HepG2 (cell line): ENCODE measurements at regions not wholly inside any gene's neighbourhood (a gene's known extent, or its start where the extent isn't known, plus 50 kb on each side); places are given as distances from the start of the nearest gene placed in this dataset.

Source experiments
- ATAC-seq: fragments of 200-7000 bp; cut with Tn5 transposase; 3 replicates; pipeline ENCODE4 v1.9.1; 2020; ENCODE audit warnings: mild to moderate bottlenecking, moderate library complexity
- BruUV-seq: library from RNA; stranded (reverse); fragments of 400-500 nt; replicated peaks from 2 replicates; lab custom pipeline; 2021; lab: Mats Ljungman, UMichigan
- CTCF ChIA-PET: fragments of 300-600 bp; formaldehyde crosslinking; extraction: SDS; loops from one replicate; lab custom pipeline; 2021; ENCODE audit warnings: low total read pairs, inconsistent platforms, low intra/inter-chr PET ratio; lab: Yijun Ruan, JAX
- POLR2A ChIA-PET: fragments of 350-600 bp; sonication (Branson Sonifier 250); formaldehyde crosslinking; loops from one replicate; lab custom pipeline; 2020; ENCODE audit warnings: antibody characterized with exemption, inconsistent platforms; lab: Yijun Ruan, JAX
- DNase-seq: peaks from one replicate; pipeline ENCODE4 v3.0.0-alpha.2; 2015; ENCODE audit warnings: low spot score
- FAIRE-seq: peaks from 3 replicates; lab custom pipeline; 2011; peaks lifted over from hg19 to GRCh38; lab: Jason Lieb, UNC
- H2AFZ ChIP-seq: one replicate; pipeline ENCODE4 v1.6.1; 2011; ENCODE audit warnings: low read length, inconsistent platforms
- H3K27ac ChIP-seq: fragments of 300-600 bp; 3 replicates; pipeline ENCODE4 v1.8.0; 2011; ENCODE audit warnings: mixed run types, mild to moderate bottlenecking, mixed read lengths, low read length, inconsistent platforms; ENCODE audit not compliant: insufficient read depth; ENCODE audit errors: extremely low read length
- H3K27me3 ChIP-seq, 2 experiments: fragments of 200-600 bp in 1 of 2; 2 replicates in 1 of 2; 3 replicates in 1 of 2; pipeline versions ENCODE4 v1.6.0 to v1.8.0; 2011; ENCODE audit warnings: low read length in 2 of 2, mild to moderate bottlenecking in 2 of 2, moderate library complexity in 2 of 2, inconsistent platforms in 1 of 2; ENCODE audit not compliant: insufficient read depth in 2 of 2, control insufficient read depth in 1 of 2
- H3K36me3 ChIP-seq, 2 experiments: fragments of 200-600 bp in 1 of 2; replicated peaks in 1 of 2; 2 replicates in 1 of 2; 3 replicates in 1 of 2; pipeline versions ENCODE4 v1.5.1 to v1.8.0; 2011; ENCODE audit warnings: low read length in 2 of 2, inconsistent platforms in 1 of 2; ENCODE audit not compliant: insufficient read depth in 2 of 2, control insufficient read depth in 1 of 2
- H3K4me1 ChIP-seq: 2 replicates; pipeline ENCODE4 v1.5.1; 2012; ENCODE audit warnings: low read length, inconsistent platforms; ENCODE audit not compliant: insufficient read depth
- H3K4me2 ChIP-seq: 2 replicates; pipeline ENCODE4 v1.6.0; 2011; ENCODE audit warnings: low read depth, low read length, inconsistent platforms
- H3K4me3 ChIP-seq, 3 experiments: fragments of 200-600 bp in 1 of 3; sonication (generic), shearing (Covaris generic) in 1 of 3; replicated peaks in 1 of 3; 2 replicates each; pipeline ENCODE4 v1.5.1; 2011 to 2016; ENCODE audit warnings: low read length in 3 of 3, inconsistent platforms in 2 of 3, low read depth in 2 of 3, mild to moderate bottlenecking in 2 of 3, control low read depth in 1 of 3, mixed read lengths in 1 of 3; ENCODE audit not compliant: insufficient read depth in 1 of 3
- H3K79me2 ChIP-seq: one replicate; pipeline ENCODE4 v1.6.1; 2011; ENCODE audit warnings: low read length, inconsistent platforms; ENCODE audit not compliant: insufficient read depth
- H3K9ac ChIP-seq: 2 replicates; pipeline ENCODE4 v1.6.0; 2011; ENCODE audit warnings: mild to moderate bottlenecking, low read depth, low read length, inconsistent platforms; ENCODE audit not compliant: insufficient read depth
- H3K9me3 ChIP-seq: 2 replicates; pipeline ENCODE4 v1.5.1; 2012; ENCODE audit warnings: mild to moderate bottlenecking, low read length
- H4K20me1 ChIP-seq: 2 replicates; pipeline ENCODE4 v1.6.0; 2011; ENCODE audit warnings: inconsistent platforms, mild to moderate bottlenecking, low read length, moderate library complexity; ENCODE audit not compliant: insufficient read depth
- CHCHD3 ChIP-seq: sonication (generic); formaldehyde crosslinking; IDR thresholded peaks from 2 replicates; pipeline ENCODE4 v1.8.0; 2022; ENCODE audit warnings: mild to moderate bottlenecking, missing genetic modification reagents, moderate library complexity
- FOXK2 ChIP-seq: fragments of 450-650 bp; IDR thresholded peaks from 2 replicates; pipeline ENCODE4 v1.6.1; 2016
- HMG20B ChIP-seq: conservative IDR thresholded peaks from 2 replicates; pipeline ENCODE4 v1.6.1; 2016; ENCODE audit warnings: missing genetic modification reagents, missing compliant biosample characterization
- KLF9 ChIP-seq: IDR thresholded peaks from 2 replicates; pipeline ENCODE4 v1.6.1; 2016; ENCODE audit warnings: low read depth
- KMT2A ChIP-seq: sonication (generic); formaldehyde crosslinking; IDR thresholded peaks from 2 replicates; pipeline ENCODE4 v1.4.0; 2020; ENCODE audit warnings: missing genetic modification reagents
- PRDM15 ChIP-seq: sonication (generic); formaldehyde crosslinking; IDR thresholded peaks from 2 replicates; pipeline ENCODE4 v1.4.0; 2020; ENCODE audit warnings: missing genetic modification reagents
- SMAD1 ChIP-seq: sonication (generic); formaldehyde crosslinking; IDR thresholded peaks from 2 replicates; pipeline ENCODE4 v1.4.0; 2020; ENCODE audit warnings: missing genetic modification reagents, low read depth, mild to moderate bottlenecking, borderline replicate concordance
- TCF12 ChIP-seq, 2 experiments: fragments of 450-650 bp in 1 of 2; sonication (generic) in 1 of 2; formaldehyde crosslinking in 1 of 2; IDR thresholded peaks; 2 replicates each; pipeline versions ENCODE4 v1.6.1 to v1.8.0; 2017 to 2022; ENCODE audit warnings: antibody characterized with exemption in 1 of 2, mild to moderate bottlenecking in 1 of 2, missing genetic modification reagents in 1 of 2, moderate library complexity in 1 of 2
- TGIF2 ChIP-seq: IDR thresholded peaks from 2 replicates; pipeline ENCODE4 v1.6.1; 2016; ENCODE audit warnings: control low read depth, missing compliant biosample characterization
- ZNF230 ChIP-seq: sonication (generic); formaldehyde crosslinking; IDR thresholded peaks from 2 replicates; pipeline ENCODE4 v1.4.0; 2020; ENCODE audit warnings: mild to moderate bottlenecking, missing genetic modification reagents
- ZNF614 ChIP-seq: IDR thresholded peaks from 2 replicates; pipeline ENCODE4 v1.6.1; 2018; ENCODE audit warnings: missing biosample characterization, missing genetic modification reagents, inconsistent platforms, borderline replicate concordance
- ZNF615 ChIP-seq: sonication (generic); formaldehyde crosslinking; IDR thresholded peaks from 2 replicates; pipeline ENCODE4 v1.5.0; 2020; ENCODE audit warnings: mild to moderate bottlenecking, missing genetic modification reagents, borderline replicate concordance
- ZNF768 ChIP-seq: sonication (generic); formaldehyde crosslinking; IDR thresholded peaks from 2 replicates; pipeline ENCODE4 v1.4.0; 2020; ENCODE audit warnings: missing genetic modification reagents
- ZNF891 ChIP-seq: sonication (generic); formaldehyde crosslinking; IDR thresholded peaks from 2 replicates; pipeline ENCODE4 v1.5.0; 2020; ENCODE audit warnings: mild to moderate bottlenecking, missing genetic modification reagents
- WGBS: methylation state at CpG from one replicate; pipeline ENCODE4 v1.1.6; 2017; ENCODE audit warnings: low lambda C conversion rate; 5-methylcytosine and 5-hydroxymethylcytosine counted together
- in situ Hi-C: cut with HindIII; loops from 2 replicates; pipeline ENCODE4 v1.10.0; 2017; ENCODE audit warnings: low pct_unique_long_range_greater_than_20kb; ENCODE audit not compliant: extremely low pct_ligation_motif_present
- intact Hi-C: fragments of 100-400 bp; cut with micrococcal nuclease; formaldehyde crosslinking; loops from one replicate; pipeline ENCODE4 v1.10.0; 2022; ENCODE audit not compliant: unreplicated experiment
- TF ChIP-seq, protein P1 (sequence below): sonication (generic); formaldehyde crosslinking; conservative IDR thresholded peaks from 2 replicates; pipeline ENCODE4 v1.8.0; 2022; ENCODE audit warnings: low read depth, missing genetic modification reagents

- H3K36me3 ChIP-seq: no peaks in the 10 kb centered on the region
- no peak overlapping the region for H2AFZ ChIP-seq
- H3K27ac ChIP-seq: no peak overlapping the region
- H3K4me1 ChIP-seq: no peaks in the 10 kb centered on the region
- ATAC-seq (no peak), FAIRE-seq (no peak), DNase-seq (no peak)
- CTCF ChIA-PET: no interaction called here
- in situ Hi-C loops: no loop called here
- POLR2A ChIA-PET: no interaction called here
- no TSS peak for BruUV-seq
- H3K79me2 ChIP-seq: no peaks in the 10 kb centered on the region
- H3K27me3 ChIP-seq: no peaks in the 10 kb centered on the region
- H3K4me3 ChIP-seq: no peak overlapping the region
- no peak overlapping the region for H3K4me2 ChIP-seq
- 33% methylated on average over 3 of the region's 3 CpGs for WGBS
- H3K9me3 ChIP-seq: peaks cover 7% of the 10 kb centered on the region; the same call in 1 of the 2 replicates
- H3K9ac ChIP-seq: no peak overlapping the region
- no peak for TF ChIP-seq TGIF2
- TF ChIP-seq ZNF768 (CRISPR knock-in tag): no peak
- TF ChIP-seq HMG20B: no peak
- TF ChIP-seq ZNF230 (CRISPR knock-in tag): no peak
- TF ChIP-seq KLF9 (CRISPR knock-in tag): no peak
- no peak for TF ChIP-seq ZNF614
- TF ChIP-seq FOXK2: no peak
- no peak for TF ChIP-seq SMAD1
- TF ChIP-seq ZNF615 (CRISPR knock-in tag): no peak
- no peak for TF ChIP-seq PRDM15 (CRISPR knock-in tag)
- no peak for TF ChIP-seq KMT2A (CRISPR knock-in tag)
- TF ChIP-seq TCF12 (IDR thresholded peaks at IDR 0.05): no peak
- TF ChIP-seq TCF12 (CRISPR knock-in tag; IDR thresholded peaks at IDR 0.05): no peak
- TF ChIP-seq, protein P1, sequence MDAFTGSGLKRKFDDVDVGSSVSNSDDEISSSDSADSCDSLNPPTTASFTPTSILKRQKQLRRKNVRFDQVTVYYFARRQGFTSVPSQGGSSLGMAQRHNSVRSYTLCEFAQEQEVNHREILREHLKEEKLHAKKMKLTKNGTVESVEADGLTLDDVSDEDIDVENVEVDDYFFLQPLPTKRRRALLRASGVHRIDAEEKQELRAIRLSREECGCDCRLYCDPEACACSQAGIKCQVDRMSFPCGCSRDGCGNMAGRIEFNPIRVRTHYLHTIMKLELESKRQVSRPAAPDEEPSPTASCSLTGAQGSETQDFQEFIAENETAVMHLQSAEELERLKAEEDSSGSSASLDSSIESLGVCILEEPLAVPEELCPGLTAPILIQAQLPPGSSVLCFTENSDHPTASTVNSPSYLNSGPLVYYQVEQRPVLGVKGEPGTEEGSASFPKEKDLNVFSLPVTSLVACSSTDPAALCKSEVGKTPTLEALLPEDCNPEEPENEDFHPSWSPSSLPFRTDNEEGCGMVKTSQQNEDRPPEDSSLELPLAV (CRISPR knock-in tag): no peak
- TF ChIP-seq CHCHD3: no peak
- no peak for TF ChIP-seq ZNF891 (CRISPR knock-in tag)
- TF ChIP-seq, all 625 proteins: peak for 0
- no peaks in the 10 kb centered on the region for H4K20me1 ChIP-seq
- intact Hi-C loops: no loop called here
These were observed 124.7 kb downstream of the WNT5A start for GRCh38 chr3:55362210-55362960.
